ENCODE measurements at regions not wholly inside any gene's neighbourhood (a gene's known extent, or its start where the extent isn't known, plus 50 kb on each side); places are given as distances from the start of the nearest gene placed in this dataset.

- no peak for TF ChIP-seq CTCF (IDR thresholded peaks at IDR 0.05)
- TF ChIP-seq POLR2A (IDR thresholded peaks at IDR 0.05) = no peak
- TF ChIP-seq EP300 (IDR thresholded peaks at IDR 0.05) = no peak
- TF ChIP-seq POLR2AphosphoS5 (IDR thresholded peaks at IDR 0.05) = no peak
These were observed 1085.1 kb downstream of the SORCS3 start for GRCh38 chr10:105726149-105726548.
